ENCODE measurements at regions not wholly inside any gene's neighbourhood (a gene's known extent, or its start where the extent isn't known, plus 50 kb on each side); places are given as distances from the start of the nearest gene placed in this dataset.
"Not testable (repeated sequence)": the region's sequence is repeated elsewhere in the genome, so short reads cannot be mapped to it uniquely, and the experiment has no call there.

GRCh38 chr15:77907824-77908751 lies 169.4 kb downstream of the TBC1D2B start:
- peak; percentile 72 for DNase-seq
- Histone ChIP-seq H3K4me2 (ENCODE audit: low read length, poor library complexity, severe bottlenecking) (no peak overlapping the region), H3K4ac (ENCODE audit: low read depth in 1 of 2, low read length in 2 of 2) (no peak overlapping the region), H3K18ac (ENCODE audit: low read depth in 1 of 2, low read length in 2 of 2) (peak overlapping the region; percentile 5 to 37), H3K23ac (ENCODE audit: low read length in 2 of 2) (no peak overlapping the region), H3K36me3 (ENCODE audit: control insufficient read depth in 1 of 2, insufficient read depth in 2 of 2, low read depth in 1 of 2, low read length in 2 of 2) (no peaks in the 10 kb centered on the region), H2BK5ac (ENCODE audit: low read depth, low read length, poor library complexity, severe bottlenecking) (no peak overlapping the region), H2BK15ac (ENCODE audit: low read depth, poor library complexity, severe bottlenecking) (peak overlapping the region; percentile 21), H4K8ac (ENCODE audit: low read length) (no peak overlapping the region), H2BK120ac (ENCODE audit: low read depth, low read length) (no peak overlapping the region), H3K9me3 (ENCODE audit: control insufficient read depth, low read length) (no peaks in the 10 kb centered on the region), H2AFZ (ENCODE audit: low read depth, low read length) (peak overlapping the region; percentile 29), H2AK5ac (ENCODE audit: low read length, severe bottlenecking) (no peak overlapping the region), H3K14ac (ENCODE audit: low read length in 2 of 2) (peak overlapping the region in 1 of 2 experiments; percentile 87), H3K4me1 (ENCODE audit: control insufficient read depth, insufficient read depth, low read depth, low read length) (peaks cover 12% of the 10 kb centered on the region), H3K4me3 (ENCODE audit: insufficient read depth in 1 of 2, low read depth in 1 of 2, low read length in 2 of 2) (no peak overlapping the region), H3K9ac (ENCODE audit: low read length) (no peak overlapping the region), H4K91ac (ENCODE audit: low read length) (no peak overlapping the region), H3K27ac (ENCODE audit: low read length, poor library complexity, severe bottlenecking) (no peak overlapping the region), H3K27me3 (ENCODE audit: control insufficient read depth in 1 of 2, insufficient read depth in 1 of 2, low read length in 2 of 2) (peaks cover 6 to 14% of the 10 kb centered on the region in 2 experiments), H2BK12ac (ENCODE audit: low read length in 2 of 2) (peak overlapping the region in 1 of 2 experiments; percentile 39), H3K79me1 (replicated peaks; ENCODE audit: low read length, poor library complexity, severe bottlenecking) (no peaks in the 10 kb centered on the region)
- 72% methylated on average over 26 of the region's 28 CpGs for WGBS

DNA sequence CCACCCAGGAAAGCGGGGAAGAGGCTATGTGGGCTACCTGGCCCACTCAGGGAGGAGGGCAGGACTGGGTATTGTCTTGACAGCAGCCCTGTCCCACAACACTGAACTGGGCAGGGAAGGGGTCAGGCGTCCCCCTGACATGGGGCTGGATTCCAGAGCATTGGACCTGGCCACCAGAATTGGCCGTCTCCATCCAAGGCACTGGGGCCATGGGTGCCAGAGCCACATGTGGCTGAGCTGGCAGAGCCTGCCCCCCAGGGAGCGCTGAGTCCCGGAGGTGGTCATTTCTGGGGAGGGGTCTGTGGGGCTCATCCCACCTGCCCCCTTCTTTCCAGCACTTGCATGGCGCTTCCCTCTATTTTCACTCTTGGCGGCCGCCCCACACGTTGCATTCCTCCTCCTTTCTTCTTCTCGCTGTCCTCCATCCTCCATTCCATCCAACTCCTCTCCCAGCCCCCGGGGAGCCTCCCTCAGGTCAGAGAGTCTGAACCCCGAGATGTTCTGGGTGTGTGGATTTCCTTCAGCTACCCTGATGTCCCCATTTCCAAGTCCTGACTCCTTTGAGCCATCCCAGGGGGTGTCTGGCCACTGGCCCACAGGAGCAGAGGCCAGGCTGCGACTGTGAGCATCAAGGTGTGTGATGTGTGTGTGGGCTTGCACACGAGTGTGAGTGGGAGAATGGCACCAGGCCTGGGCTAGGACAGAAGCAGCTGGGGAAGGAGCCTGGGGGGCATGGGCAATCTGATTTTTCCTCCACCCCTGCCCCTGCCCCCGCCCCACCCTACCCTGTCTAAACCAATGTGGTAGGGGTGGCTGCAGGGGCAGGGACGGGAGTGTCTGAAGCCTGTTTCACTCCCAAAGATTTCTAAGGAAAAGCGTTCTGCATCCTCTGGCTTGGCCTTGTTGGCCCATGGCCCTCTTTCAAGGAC lies 171.2 kb downstream of the TBC1D2B start:
- H2AFZ ChIP-seq (ENCODE audit: low read depth, low read length); H3K9ac ChIP-seq (ENCODE audit: low read length); H2BK15ac ChIP-seq (ENCODE audit: low read depth, poor library complexity, severe bottlenecking); H3K36me3 ChIP-seq (ENCODE audit: control insufficient read depth in 1 of 2, insufficient read depth in 2 of 2, low read depth in 1 of 2, low read length in 2 of 2); H3K4me2 ChIP-seq (ENCODE audit: low read length, poor library complexity, severe bottlenecking); H3K9me3 ChIP-seq (ENCODE audit: control insufficient read depth, low read length); H3K27ac ChIP-seq (ENCODE audit: low read length, poor library complexity, severe bottlenecking); H2BK5ac ChIP-seq (ENCODE audit: low read depth, low read length, poor library complexity, severe bottlenecking); H4K91ac ChIP-seq (ENCODE audit: low read length); H3K4me3 ChIP-seq (ENCODE audit: insufficient read depth in 1 of 2, low read depth in 1 of 2, low read length in 2 of 2); H3K4ac ChIP-seq (ENCODE audit: low read depth in 1 of 2, low read length in 2 of 2); H3K79me1 ChIP-seq (replicated peaks; ENCODE audit: low read length, poor library complexity, severe bottlenecking); DNase-seq; H3K14ac ChIP-seq (ENCODE audit: low read length in 2 of 2); H2BK12ac ChIP-seq (ENCODE audit: low read length in 2 of 2); H3K23ac ChIP-seq (ENCODE audit: low read length in 2 of 2); H3K18ac ChIP-seq (ENCODE audit: low read depth in 1 of 2, low read length in 2 of 2); H4K8ac ChIP-seq (ENCODE audit: low read length); H2AK5ac ChIP-seq (ENCODE audit: low read length, severe bottlenecking); H2BK120ac ChIP-seq (ENCODE audit: low read depth, low read length): not testable (repeated sequence)
- Histone ChIP-seq H3K27me3 (ENCODE audit: control insufficient read depth in 1 of 2, insufficient read depth in 1 of 2, low read length in 2 of 2) (peaks cover 6 to 11% of the 10 kb centered on the region in 2 experiments), H3K4me1 (ENCODE audit: control insufficient read depth, insufficient read depth, low read depth, low read length) (peaks cover 13% of the 10 kb centered on the region)
- 80% methylated on average over 10 of the region's 17 CpGs for WGBS

DNA sequence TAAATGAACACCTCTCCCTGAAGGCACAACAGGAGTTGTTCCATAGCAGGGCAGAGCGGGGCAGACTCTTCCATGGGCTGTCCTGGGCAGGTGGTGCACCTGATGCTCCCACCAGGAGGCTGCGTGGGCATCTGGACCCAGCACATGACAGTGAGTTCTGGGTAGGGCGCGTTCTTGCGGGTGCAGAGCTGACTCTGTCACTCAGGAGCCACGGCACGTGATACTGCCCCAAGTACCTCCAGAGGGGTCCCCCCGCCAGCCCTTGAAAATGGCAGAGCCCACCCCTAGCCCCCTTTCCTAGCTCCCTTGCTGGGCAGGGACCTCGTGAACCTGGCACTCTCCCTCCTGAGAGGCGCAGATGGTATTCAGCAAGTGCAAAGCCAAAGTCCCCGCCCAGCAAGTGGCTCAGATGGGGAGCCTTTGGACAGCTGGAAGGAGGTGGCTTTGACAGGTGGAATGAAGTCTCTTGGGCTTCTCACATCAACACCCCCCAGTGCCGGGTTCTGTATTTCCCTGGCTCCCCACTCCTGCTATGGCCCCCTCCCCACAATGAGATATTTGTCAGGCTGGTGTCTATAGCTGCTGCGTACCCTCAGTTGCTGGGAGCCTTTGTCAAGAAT lies 172.1 kb downstream of the TBC1D2B start:
- H3K4me1 ChIP-seq (ENCODE audit: control insufficient read depth, insufficient read depth, low read depth, low read length), result peaks cover 20% of the 10 kb centered on the region
- no peak overlapping the region for H3K9ac ChIP-seq (ENCODE audit: low read length)
- H2BK15ac ChIP-seq (ENCODE audit: low read depth, poor library complexity, severe bottlenecking), result no peak overlapping the region
- no peak overlapping the region for H3K18ac ChIP-seq (ENCODE audit: low read depth in 1 of 2, low read length in 2 of 2)
- no peak overlapping the region for H2AFZ ChIP-seq (ENCODE audit: low read depth, low read length)
- H3K79me1 ChIP-seq (replicated peaks; ENCODE audit: low read length, poor library complexity, severe bottlenecking), result no peaks in the 10 kb centered on the region
- DNase-seq, result no peak
- H2BK5ac ChIP-seq (ENCODE audit: low read depth, low read length, poor library complexity, severe bottlenecking), result no peak overlapping the region
- no peak overlapping the region for H2AK5ac ChIP-seq (ENCODE audit: low read length, severe bottlenecking)
- no peak overlapping the region for H3K14ac ChIP-seq (ENCODE audit: low read length in 2 of 2)
- no peak overlapping the region for H4K91ac ChIP-seq (ENCODE audit: low read length)
- H3K27ac ChIP-seq (ENCODE audit: low read length, poor library complexity, severe bottlenecking), result no peak overlapping the region
- H4K8ac ChIP-seq (ENCODE audit: low read length), result no peak overlapping the region
- no peak overlapping the region for H2BK120ac ChIP-seq (ENCODE audit: low read depth, low read length)
- no peak overlapping the region for H3K4me3 ChIP-seq (ENCODE audit: insufficient read depth in 1 of 2, low read depth in 1 of 2, low read length in 2 of 2)
- peaks cover 6 to 11% of the 10 kb centered on the region in 2 experiments for H3K27me3 ChIP-seq (ENCODE audit: control insufficient read depth in 1 of 2, insufficient read depth in 1 of 2, low read length in 2 of 2)
- no peaks in the 10 kb centered on the region for H3K9me3 ChIP-seq (ENCODE audit: control insufficient read depth, low read length)
- H3K4ac ChIP-seq (ENCODE audit: low read depth in 1 of 2, low read length in 2 of 2), result no peak overlapping the region
- H3K36me3 ChIP-seq (ENCODE audit: control insufficient read depth in 1 of 2, insufficient read depth in 2 of 2, low read depth in 1 of 2, low read length in 2 of 2), result no peaks in the 10 kb centered on the region
- no peak overlapping the region for H3K23ac ChIP-seq (ENCODE audit: low read length in 2 of 2)
- H2BK12ac ChIP-seq (ENCODE audit: low read length in 2 of 2), result no peak overlapping the region
- no peak overlapping the region for H3K4me2 ChIP-seq (ENCODE audit: low read length, poor library complexity, severe bottlenecking)
- 86% methylated on average over 9 of the region's 13 CpGs for WGBS
